Calu3 (cell line): ENCODE measurements at regions not wholly inside any gene's neighbourhood (a gene's known extent, or its start where the extent isn't known, plus 50 kb on each side); places are given as distances from the start of the nearest gene placed in this dataset.

ENCODE experiments used
- BruUV-seq: library from RNA; stranded (reverse); fragments of 400-500 nt; replicated peaks from 2 replicates; lab custom pipeline; 2021; lab: Mats Ljungman, UMichigan
- CTCF ChIA-PET: fragments of 300-600 bp; sonication (Branson Sonifier 250); formaldehyde crosslinking; loops from one replicate; lab custom pipeline; 2022; ENCODE audit warnings: antibody characterized with exemption; lab: Charles Lee
- DNase-seq: peaks from one replicate; pipeline ENCODE4 v3.0.0; 2022
- H3K27ac Mint-ChIP-seq: one replicate; pipeline ENCODE4 v1.8.0; 2022; ENCODE audit warnings: mixed read lengths; ENCODE audit not compliant: unreplicated experiment
- H3K27me3 Mint-ChIP-seq: one replicate; pipeline ENCODE4 v1.8.0; 2022; ENCODE audit warnings: mixed read lengths; ENCODE audit not compliant: unreplicated experiment
- H3K36me3 Mint-ChIP-seq: one replicate; pipeline ENCODE4 v1.8.0; 2022; ENCODE audit warnings: mild to moderate bottlenecking, moderate library complexity, mixed read lengths; ENCODE audit not compliant: insufficient read depth, unreplicated experiment
- H3K4me1 Mint-ChIP-seq: one replicate; pipeline ENCODE4 v1.8.0; 2022; ENCODE audit warnings: mild to moderate bottlenecking, low read depth, mixed read lengths; ENCODE audit not compliant: unreplicated experiment
- H3K4me3 Mint-ChIP-seq: one replicate; pipeline ENCODE4 v1.8.0; 2022; ENCODE audit warnings: mild to moderate bottlenecking, low read depth, moderate library complexity, mixed read lengths; ENCODE audit not compliant: unreplicated experiment
- H3K9me3 Mint-ChIP-seq: one replicate; pipeline ENCODE4 v1.8.0; 2022; ENCODE audit warnings: low read depth, mixed read lengths; ENCODE audit not compliant: unreplicated experiment
- CTCF ChIP-seq: fragments of 200-600 bp; IDR thresholded peaks from one replicate; pipeline ENCODE4 v1.8.0; 2022; ENCODE audit warnings: antibody characterized with exemption; ENCODE audit not compliant: unreplicated experiment
- intact Hi-C: fragments of 100-400 bp; cut with micrococcal nuclease; formaldehyde crosslinking; loops from one replicate; pipeline ENCODE4 v1.10.0; 2022; ENCODE audit not compliant: unreplicated experiment

- Mint-ChIP-seq H3K9me3 (no peaks in the 10 kb centered on the region), H3K27me3 (no peaks in the 10 kb centered on the region), H3K36me3 (no peaks in the 10 kb centered on the region), H3K4me1 (no peaks in the 10 kb centered on the region), H3K4me3 (no peak overlapping the region), H3K27ac (no peak overlapping the region)
- CTCF ChIA-PET: no interaction called here
- BruUV-seq: no TSS peak
- intact Hi-C loops: loop anchor here (10.0 kb wide), 2 partner anchors 388 to 698 kb away; no protein-coding TSS in a partner anchor
- TF ChIP-seq CTCF: no peak
- no peak for DNase-seq
Observed at GRCh38 chr9:13412331-13412730, 132.8 kb upstream of the MPDZ start.

DNA sequence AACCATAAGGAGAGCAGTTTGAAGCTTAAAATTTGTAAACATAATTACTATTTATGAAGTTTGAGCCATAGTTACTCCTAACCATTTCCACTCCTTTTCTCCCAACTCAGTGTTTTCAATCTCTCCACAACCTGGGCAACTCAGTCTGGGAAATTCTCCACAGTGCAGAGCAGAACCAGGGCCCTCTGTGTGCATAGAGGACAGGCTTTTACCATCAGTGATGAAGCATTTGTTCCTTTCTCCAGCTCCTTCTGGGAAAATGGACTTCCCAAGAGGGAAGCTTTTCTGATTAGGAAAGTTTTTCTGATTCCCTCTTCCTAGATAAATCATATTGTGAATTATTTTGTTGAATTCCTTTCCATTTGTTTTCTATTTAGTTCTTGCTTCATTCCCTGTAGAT is 132.3 kb upstream of the MPDZ start:
- no TSS peak for BruUV-seq
- CTCF ChIA-PET: no interaction called here
- TF ChIP-seq CTCF: no peak

DNA sequence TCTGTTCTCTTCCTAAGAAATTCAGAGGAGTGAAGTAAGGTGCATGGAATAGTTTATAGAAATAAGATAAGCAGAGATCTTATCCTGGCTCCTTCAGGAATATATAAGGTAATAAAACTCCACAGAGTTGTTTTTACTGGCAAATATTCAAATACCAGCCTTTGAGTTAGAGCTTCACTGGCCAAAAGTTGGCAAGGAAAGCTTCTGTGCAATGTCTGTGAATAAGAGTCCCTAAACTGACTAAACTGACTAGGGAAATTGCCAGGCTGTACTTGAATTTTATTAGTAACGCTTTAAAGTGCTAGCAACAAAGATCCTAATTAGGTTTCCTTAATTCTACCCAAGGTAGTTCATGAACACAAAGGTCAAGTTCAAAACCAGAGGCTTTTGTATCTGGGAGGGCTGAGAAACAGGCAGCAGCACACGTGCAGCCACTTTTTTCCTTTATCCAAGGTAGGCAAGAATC is 131.1 kb upstream of the MPDZ start:
- no peaks in the 10 kb centered on the region for H3K36me3 Mint-ChIP-seq
- intact Hi-C loops: loop anchor here (10.0 kb wide), 2 partner anchors 386 to 696 kb away; no protein-coding TSS in a partner anchor
- BruUV-seq: no TSS peak
- no peak overlapping the region for H3K27ac Mint-ChIP-seq
- DNase-seq: no peak
- CTCF ChIA-PET: no interaction called here
- H3K9me3 Mint-ChIP-seq: no peaks in the 10 kb centered on the region
- H3K4me3 Mint-ChIP-seq: no peak overlapping the region
- no peaks in the 10 kb centered on the region for H3K27me3 Mint-ChIP-seq
- H3K4me1 Mint-ChIP-seq: no peaks in the 10 kb centered on the region
- TF ChIP-seq CTCF: no peak

More for the DNA sequence above, 132.3 kb upstream of the MPDZ start:
- Mint-ChIP-seq H3K36me3 (no peaks in the 10 kb centered on the region), H3K27ac (no peak overlapping the region), H3K27me3 (no peaks in the 10 kb centered on the region), H3K4me1 (no peaks in the 10 kb centered on the region), H3K9me3 (no peaks in the 10 kb centered on the region), H3K4me3 (no peak overlapping the region)
- DNase-seq: no peak
- intact Hi-C loops: loop anchor here (10.0 kb wide), 2 partner anchors 387 to 697 kb away; no protein-coding TSS in a partner anchor

GRCh38 chr9:13397661-13398060 is 118.2 kb upstream of the MPDZ start:
- no peaks in the 10 kb centered on the region for H3K9me3 Mint-ChIP-seq
- no peak for DNase-seq
- H3K36me3 Mint-ChIP-seq: no peaks in the 10 kb centered on the region
- H3K27ac Mint-ChIP-seq: no peak overlapping the region
- no peak for TF ChIP-seq CTCF
- H3K4me3 Mint-ChIP-seq: no peak overlapping the region
- intact Hi-C loops: no loop called here
- CTCF ChIA-PET: no interaction called here
- no peaks in the 10 kb centered on the region for H3K27me3 Mint-ChIP-seq
- H3K4me1 Mint-ChIP-seq: no peaks in the 10 kb centered on the region
- no TSS peak for BruUV-seq
